HCT116 (cell line): ENCODE measurements at regions not wholly inside any gene's neighbourhood (a gene's known extent, or its start where the extent isn't known, plus 50 kb on each side); places are given as distances from the start of the nearest gene placed in this dataset.

Experiments used
- ATAC-seq: fragments of 200-7000 bp; cut with Tn5 transposase; 2 replicates; pipeline ENCODE4 v1.9.1; 2020; ENCODE audit warnings: mild to moderate bottlenecking, moderate library complexity
- BruUV-seq: library from RNA; stranded (reverse); fragments of 400-500 nt; replicated peaks from 2 replicates; lab custom pipeline; 2021; lab: Mats Ljungman, UMichigan
- CTCF ChIA-PET: fragments of 300-600 bp; sonication (Branson Sonifier 250); formaldehyde crosslinking; loops from one replicate; lab custom pipeline; 2021; ENCODE audit warnings: antibody characterized with exemption; lab: Charles Lee
- POLR2A ChIA-PET: fragments of 300-600, 350-600 bp; sonication (Branson Sonifier 250); formaldehyde crosslinking; loops from one replicate; lab custom pipeline; 2021; ENCODE audit warnings: antibody characterized with exemption; lab: Charles Lee
- RAD21 ChIA-PET, 2 experiments: fragments of 300-600 bp; sonication (Branson Sonifier 250); formaldehyde crosslinking; loops; one replicate each; lab custom pipeline; 2023; ENCODE audit warnings: low total read pairs in 2 of 2; ENCODE audit not compliant: uncharacterized antibody in 2 of 2, unreplicated experiment in 2 of 2, low non-redundant PET in 1 of 2; lab: Charles Lee
- DNase-seq: peaks from one replicate; pipeline ENCODE4 v3.0.0-alpha.2; 2010; ENCODE audit warnings: low read depth, low spot score
- H2AFZ ChIP-seq: fragments of 200-600 bp; shearing (Covaris generic), sonication (generic); 2 replicates; pipeline ENCODE4 v1.6.1; 2017; ENCODE audit warnings: low read depth, mixed run types, mixed read lengths, antibody characterized with exemption, low read length; ENCODE audit not compliant: poor library complexity, severe bottlenecking
- H3K27ac ChIP-seq: 2 replicates; pipeline ENCODE4 v1.5.1; 2012; ENCODE audit warnings: low read depth, low read length
- H3K27me3 ChIP-seq: fragments of 200-600 bp; sonication (generic); 2 replicates; pipeline ENCODE4 v1.6.1; 2016; ENCODE audit warnings: mixed run types, low read length, mixed read lengths; ENCODE audit not compliant: insufficient read depth
- H3K36me3 ChIP-seq, 2 experiments: fragments of 200-500 bp in 1 of 2; fragments of 200-600 bp in 1 of 2; sonication (Bioruptor generic) in 1 of 2; sonication (generic) in 1 of 2; 2 replicates each; pipeline versions ENCODE4 v1.5.1 to v1.6.1; 2014 to 2016; ENCODE audit warnings: low read length in 2 of 2, inconsistent platforms in 1 of 2, mixed read lengths in 1 of 2, mixed run types in 1 of 2; ENCODE audit not compliant: insufficient read depth in 2 of 2, control insufficient read depth in 1 of 2
- H3K4me1 ChIP-seq, 2 experiments: fragments of 200-600 bp in 1 of 2; sonication (generic) in 1 of 2; 2 replicates each; pipeline versions ENCODE4 v1.5.1 to v1.6.1; 2012 to 2017; ENCODE audit warnings: low read length in 2 of 2, inconsistent platforms in 1 of 2, mild to moderate bottlenecking in 1 of 2, mixed read lengths in 1 of 2, mixed run types in 1 of 2, moderate library complexity in 1 of 2; ENCODE audit not compliant: insufficient read depth in 2 of 2, control insufficient read depth in 1 of 2
- H3K4me2 ChIP-seq: fragments of 200-600 bp; sonication (generic); 2 replicates; pipeline ENCODE4 v1.6.1; 2017; ENCODE audit warnings: mixed run types, low read length, mixed read lengths
- H3K4me3 ChIP-seq, 2 experiments: fragments of 200-600 bp in 1 of 2; sonication (generic) in 1 of 2; replicated peaks in 1 of 2; 2 replicates each; pipeline ENCODE4 v1.5.1; 2011 to 2016; ENCODE audit warnings: low read length in 2 of 2, control low read depth in 1 of 2, low read depth in 1 of 2, mild to moderate bottlenecking in 1 of 2, mixed read lengths in 1 of 2, mixed run types in 1 of 2
- H3K79me2 ChIP-seq: fragments of 200-600 bp; sonication (generic); 2 replicates; pipeline ENCODE4 v1.6.1; 2017; ENCODE audit warnings: mild to moderate bottlenecking, mixed run types, low read length, moderate library complexity, mixed read lengths; ENCODE audit not compliant: insufficient read depth
- H3K9ac ChIP-seq: fragments of 200-600 bp; sonication (generic); 2 replicates; pipeline ENCODE4 v1.6.1; 2016; ENCODE audit warnings: low read length, mixed read lengths
- H3K9me2 ChIP-seq: fragments of 200-600 bp; sonication (generic), shearing (Covaris generic); 2 replicates; pipeline ENCODE4 v1.6.1; 2017; ENCODE audit warnings: mixed run types, mild to moderate bottlenecking, moderate library complexity; ENCODE audit not compliant: insufficient read depth
- H3K9me3 ChIP-seq, 2 experiments: fragments of 200-500 bp in 1 of 2; fragments of 200-600 bp in 1 of 2; sonication (Bioruptor generic) in 1 of 2; sonication (generic) in 1 of 2; 2 replicates each; pipeline ENCODE4 v1.6.1; 2014 to 2017; ENCODE audit warnings: low read length in 2 of 2, mixed read lengths in 2 of 2, inconsistent platforms in 1 of 2, low read depth in 1 of 2, mild to moderate bottlenecking in 1 of 2, mixed run types in 1 of 2, moderate library complexity in 1 of 2; ENCODE audit not compliant: control insufficient read depth in 1 of 2, insufficient read depth in 1 of 2
- H4K20me1 ChIP-seq: fragments of 200-600 bp; sonication (generic), shearing (Covaris generic); 2 replicates; pipeline ENCODE4 v1.6.1; 2017; ENCODE audit warnings: mixed run types, mild to moderate bottlenecking, moderate library complexity; ENCODE audit not compliant: insufficient read depth
- ATF3 ChIP-seq: IDR thresholded peaks from 2 replicates; pipeline ENCODE4 v1.6.1; 2012
- CBX3 ChIP-seq: IDR thresholded peaks from 2 replicates; pipeline ENCODE4 v1.6.1; 2012; ENCODE audit warnings: low read depth
- EGR1 ChIP-seq: IDR thresholded peaks from 2 replicates; pipeline ENCODE4 v1.6.1; 2012; ENCODE audit warnings: low read depth
- EZH2 ChIP-seq: fragments of 200-600 bp; sonication (generic); IDR thresholded peaks from 2 replicates; pipeline ENCODE4 v1.6.1; 2017; ENCODE audit warnings: antibody characterized with exemption, mixed run types
- EZH2phosphoT487 ChIP-seq: fragments of 200-600 bp; IDR thresholded peaks from 2 replicates; pipeline ENCODE4 v1.6.1; 2018; ENCODE audit warnings: antibody characterized with exemption, borderline replicate concordance
- FOSL1 ChIP-seq: IDR thresholded peaks from 2 replicates; pipeline ENCODE4 v1.6.1; 2012; ENCODE audit warnings: low read depth
- JUND ChIP-seq: IDR thresholded peaks from 2 replicates; pipeline ENCODE4 v1.6.1; 2012
- POLR2A ChIP-seq: IDR thresholded peaks from 2 replicates; pipeline ENCODE4 v1.7.0; 2011; ENCODE audit warnings: borderline replicate concordance; ENCODE audit not compliant: insufficient read depth, insufficient read length; ENCODE audit errors: extremely low read depth
- POLR2AphosphoS5 ChIP-seq: IDR thresholded peaks from 2 replicates; pipeline ENCODE4 v1.6.1; 2011; ENCODE audit warnings: mild to moderate bottlenecking, low read depth, low read length, moderate library complexity
- RAD21 ChIP-seq: IDR thresholded peaks from 2 replicates; pipeline ENCODE4 v1.6.1; 2012; ENCODE audit warnings: low read depth, mild to moderate bottlenecking
- SIN3A ChIP-seq: IDR thresholded peaks from 2 replicates; pipeline ENCODE4 v1.6.1; 2012; ENCODE audit warnings: low read depth
- TCF7L2 ChIP-seq: IDR thresholded peaks from 2 replicates; pipeline ENCODE4 v1.7.0; 2011; ENCODE audit warnings: borderline replicate concordance, inconsistent platforms; ENCODE audit not compliant: insufficient read depth, insufficient read length; ENCODE audit errors: extremely low read depth
- YY1 ChIP-seq: IDR thresholded peaks from 2 replicates; pipeline ENCODE4 v1.6.1; 2011; ENCODE audit warnings: low read length, low read depth, moderate library complexity, mild to moderate bottlenecking; ENCODE audit not compliant: insufficient replicate concordance; ENCODE audit errors: extremely low read depth
- ZNF274 ChIP-seq: fragments of 200-500 bp; sonication (Bioruptor generic); IDR thresholded peaks from 2 replicates; pipeline ENCODE4 v1.6.1; 2014; ENCODE audit warnings: mild to moderate bottlenecking, low read depth, low read length, inconsistent platforms
- intact Hi-C: fragments of 100-400 bp; cut with micrococcal nuclease; formaldehyde crosslinking; loops from 2 replicates; pipeline ENCODE4 v1.10.0; 2022
- TF ChIP-seq, protein P1 (sequence below): IDR thresholded peaks from 2 replicates; pipeline ENCODE4 v1.6.1; 2012
- TF ChIP-seq, protein P2 (sequence below): IDR thresholded peaks from 2 replicates; pipeline ENCODE4 v1.6.1; 2011; ENCODE audit warnings: mild to moderate bottlenecking, low read length, moderate library complexity; ENCODE audit not compliant: insufficient replicate concordance; ENCODE audit errors: extremely low read depth
- TF ChIP-seq, protein P3 (sequence below), 3 experiments: fragments of 200-600 bp in 1 of 3; sonication (generic) in 1 of 3; IDR thresholded peaks in 2 of 3; conservative IDR thresholded peaks in 1 of 3; 2 replicates each; pipeline ENCODE4 v1.5.1; 2012 to 2017; ENCODE audit warnings: low read depth in 2 of 3, low read length in 2 of 3, antibody characterized with exemption in 1 of 3, borderline replicate concordance in 1 of 3, control low read depth in 1 of 3, mild to moderate bottlenecking in 1 of 3, mixed read lengths in 1 of 3, mixed run types in 1 of 3, moderate library complexity in 1 of 3; ENCODE audit not compliant: insufficient read depth in 1 of 3

- H3K79me2 ChIP-seq: no peaks in the 10 kb centered on the region
- ATAC-seq (no peak), DNase-seq (no peak)
- TF ChIP-seq YY1: no peak
- TF ChIP-seq JUND: no peak
- TF ChIP-seq ATF3: no peak
- TF ChIP-seq FOSL1: no peak
- TF ChIP-seq, protein P1, sequence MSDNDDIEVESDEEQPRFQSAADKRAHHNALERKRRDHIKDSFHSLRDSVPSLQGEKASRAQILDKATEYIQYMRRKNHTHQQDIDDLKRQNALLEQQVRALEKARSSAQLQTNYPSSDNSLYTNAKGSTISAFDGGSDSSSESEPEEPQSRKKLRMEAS: no peak
- no peak for TF ChIP-seq POLR2AphosphoS5
- no peak for TF ChIP-seq EGR1
- TF ChIP-seq, protein P2, sequence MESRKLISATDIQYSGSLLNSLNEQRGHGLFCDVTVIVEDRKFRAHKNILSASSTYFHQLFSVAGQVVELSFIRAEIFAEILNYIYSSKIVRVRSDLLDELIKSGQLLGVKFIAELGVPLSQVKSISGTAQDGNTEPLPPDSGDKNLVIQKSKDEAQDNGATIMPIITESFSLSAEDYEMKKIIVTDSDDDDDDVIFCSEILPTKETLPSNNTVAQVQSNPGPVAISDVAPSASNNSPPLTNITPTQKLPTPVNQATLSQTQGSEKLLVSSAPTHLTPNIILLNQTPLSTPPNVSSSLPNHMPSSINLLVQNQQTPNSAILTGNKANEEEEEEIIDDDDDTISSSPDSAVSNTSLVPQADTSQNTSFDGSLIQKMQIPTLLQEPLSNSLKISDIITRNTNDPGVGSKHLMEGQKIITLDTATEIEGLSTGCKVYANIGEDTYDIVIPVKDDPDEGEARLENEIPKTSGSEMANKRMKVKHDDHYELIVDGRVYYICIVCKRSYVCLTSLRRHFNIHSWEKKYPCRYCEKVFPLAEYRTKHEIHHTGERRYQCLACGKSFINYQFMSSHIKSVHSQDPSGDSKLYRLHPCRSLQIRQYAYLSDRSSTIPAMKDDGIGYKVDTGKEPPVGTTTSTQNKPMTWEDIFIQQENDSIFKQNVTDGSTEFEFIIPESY: no peak
- TF ChIP-seq POLR2A: no peak
- TF ChIP-seq ZNF274: no peak
- TF ChIP-seq EZH2: no peak
- TF ChIP-seq TCF7L2: no peak
- no peak for TF ChIP-seq RAD21
- TF ChIP-seq CBX3: no peak
- TF ChIP-seq, protein P3, sequence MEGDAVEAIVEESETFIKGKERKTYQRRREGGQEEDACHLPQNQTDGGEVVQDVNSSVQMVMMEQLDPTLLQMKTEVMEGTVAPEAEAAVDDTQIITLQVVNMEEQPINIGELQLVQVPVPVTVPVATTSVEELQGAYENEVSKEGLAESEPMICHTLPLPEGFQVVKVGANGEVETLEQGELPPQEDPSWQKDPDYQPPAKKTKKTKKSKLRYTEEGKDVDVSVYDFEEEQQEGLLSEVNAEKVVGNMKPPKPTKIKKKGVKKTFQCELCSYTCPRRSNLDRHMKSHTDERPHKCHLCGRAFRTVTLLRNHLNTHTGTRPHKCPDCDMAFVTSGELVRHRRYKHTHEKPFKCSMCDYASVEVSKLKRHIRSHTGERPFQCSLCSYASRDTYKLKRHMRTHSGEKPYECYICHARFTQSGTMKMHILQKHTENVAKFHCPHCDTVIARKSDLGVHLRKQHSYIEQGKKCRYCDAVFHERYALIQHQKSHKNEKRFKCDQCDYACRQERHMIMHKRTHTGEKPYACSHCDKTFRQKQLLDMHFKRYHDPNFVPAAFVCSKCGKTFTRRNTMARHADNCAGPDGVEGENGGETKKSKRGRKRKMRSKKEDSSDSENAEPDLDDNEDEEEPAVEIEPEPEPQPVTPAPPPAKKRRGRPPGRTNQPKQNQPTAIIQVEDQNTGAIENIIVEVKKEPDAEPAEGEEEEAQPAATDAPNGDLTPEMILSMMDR (IDR thresholded peaks at IDR 0.05 in 2 of 3, conservative IDR thresholded peaks at IDR 0.05 in 1 of 3; ENCODE audit: borderline replicate concordance in 1 of 3, insufficient read depth in 1 of 3, low read depth in 2 of 3, low read length in 2 of 3): no peak
- no peak for TF ChIP-seq EZH2phosphoT487
- no peak for TF ChIP-seq SIN3A
- no TSS peak for BruUV-seq
- RAD21 ChIA-PET: no interaction called here
- H3K9me3 ChIP-seq: no peaks in the 10 kb centered on the region
- no peaks in the 10 kb centered on the region for H4K20me1 ChIP-seq
- no peak overlapping the region for H3K4me2 ChIP-seq
- POLR2A ChIA-PET: no interaction called here
- intact Hi-C loops: no loop called here
- no peak overlapping the region for H2AFZ ChIP-seq
- no peak overlapping the region for H3K9ac ChIP-seq
- CTCF ChIA-PET: no interaction called here
- no peaks in the 10 kb centered on the region for H3K9me2 ChIP-seq
- H3K4me1 ChIP-seq: no peaks in the 10 kb centered on the region
- H3K27ac ChIP-seq: no peak overlapping the region
- 0 out of 2 replicates have a peak, but pooled peaks cover 4% of the 10 kb centered on the region for H3K27me3 ChIP-seq
- H3K4me3 ChIP-seq: no peak overlapping the region
- no peaks in the 10 kb centered on the region for H3K36me3 ChIP-seq
Observed at GRCh38 chr17:12406623-12407215, 259.0 kb upstream of the MYOCD start.
